GM04503 (cell line): ENCODE measurements at regions not wholly inside any gene's neighbourhood (a gene's known extent, or its start where the extent isn't known, plus 50 kb on each side); places are given as distances from the start of the nearest gene placed in this dataset.
"Not testable (repeated sequence)": the region's sequence is repeated elsewhere in the genome, so short reads cannot be mapped to it uniquely, and the experiment has no call there.

Experiments
- DNase-seq: peaks from one replicate; pipeline ENCODE4 v3.0.0-alpha.2; 2012; ENCODE audit warnings: low read depth

GRCh38 chr7:126177782-126178181 lies 1075.0 kb downstream of the GRM8 start:
- DNase-seq = no peak

GRCh38 chr7:126166645-126167044 lies 1086.1 kb downstream of the GRM8 start:
- no peak for DNase-seq

GRCh38 chr7:126163647-126164046 lies 1089.1 kb downstream of the GRM8 start:
- no peak for DNase-seq

- DNase-seq = no peak
Observed at GRCh38 chr7:126157391-126157790, 1095.3 kb downstream of the GRM8 start.

- no peak for DNase-seq
Observed at GRCh38 chr7:126150278-126150958, 1102.3 kb downstream of the GRM8 start.

GRCh38 chr7:126140858-126141466 lies 1111.8 kb downstream of the GRM8 start:
- no peak for DNase-seq

- no peak for DNase-seq
Observed at GRCh38 chr7:126119981-126120380, 1132.8 kb downstream of the GRM8 start.

GRCh38 chr7:126103582-126103981 lies 1149.2 kb downstream of the GRM8 start:
- no peak for DNase-seq

GRCh38 chr7:126083014-126083413 lies 1153.4 kb upstream of the POT1 start:
- no peak for DNase-seq

GRCh38 chr7:126079581-126079980 lies 1150.0 kb upstream of the POT1 start:
- DNase-seq = no peak

- no peak for DNase-seq
Observed at GRCh38 chr7:126079151-126079550, 1149.5 kb upstream of the POT1 start.

GRCh38 chr7:126065766-126066165 lies 1136.1 kb upstream of the POT1 start:
- no peak for DNase-seq

GRCh38 chr7:126057979-126058378 lies 1128.4 kb upstream of the POT1 start:
- DNase-seq = no peak

- not testable (repeated sequence) for DNase-seq
Observed at GRCh38 chr7:126056613-126057012, 1127.0 kb upstream of the POT1 start.

GRCh38 chr7:126052229-126052628 lies 1122.6 kb upstream of the POT1 start:
- DNase-seq = no peak

GRCh38 chr7:126044662-126045061 lies 1115.0 kb upstream of the POT1 start:
- no peak for DNase-seq

- no peak for DNase-seq
Observed at GRCh38 chr7:126041472-126041871, 1111.8 kb upstream of the POT1 start.

GRCh38 chr7:126040114-126041045 lies 1110.8 kb upstream of the POT1 start:
- no peak for DNase-seq

- DNase-seq = no peak
Observed at GRCh38 chr7:126026421-126027088, 1096.9 kb upstream of the POT1 start.

- DNase-seq = no peak
Observed at GRCh38 chr7:126022452-126022851, 1092.8 kb upstream of the POT1 start.

GRCh38 chr7:126016722-126017121 lies 1087.1 kb upstream of the POT1 start:
- no peak for DNase-seq

GRCh38 chr7:126005064-126005463 lies 1075.4 kb upstream of the POT1 start:
- DNase-seq = no peak
